Neural progenitor cell (in vitro differentiated cells): ENCODE measurements at regions not wholly inside any gene's neighbourhood (a gene's known extent, or its start where the extent isn't known, plus 50 kb on each side); places are given as distances from the start of the nearest gene placed in this dataset.

ENCODE experiments used
- EZH2phosphoT487 ChIP-seq: fragments of 200-600 bp; sonication (generic); IDR thresholded peaks from 2 replicates; pipeline ENCODE4 v1.6.1; 2017; ENCODE audit warnings: antibody characterized with exemption
- TF ChIP-seq, protein P1 (sequence below): fragments of 200-600 bp; sonication (generic); IDR thresholded peaks from 2 replicates; pipeline ENCODE4 v1.5.1; 2017; ENCODE audit warnings: antibody characterized with exemption, mild to moderate bottlenecking

- TF ChIP-seq, protein P1, sequence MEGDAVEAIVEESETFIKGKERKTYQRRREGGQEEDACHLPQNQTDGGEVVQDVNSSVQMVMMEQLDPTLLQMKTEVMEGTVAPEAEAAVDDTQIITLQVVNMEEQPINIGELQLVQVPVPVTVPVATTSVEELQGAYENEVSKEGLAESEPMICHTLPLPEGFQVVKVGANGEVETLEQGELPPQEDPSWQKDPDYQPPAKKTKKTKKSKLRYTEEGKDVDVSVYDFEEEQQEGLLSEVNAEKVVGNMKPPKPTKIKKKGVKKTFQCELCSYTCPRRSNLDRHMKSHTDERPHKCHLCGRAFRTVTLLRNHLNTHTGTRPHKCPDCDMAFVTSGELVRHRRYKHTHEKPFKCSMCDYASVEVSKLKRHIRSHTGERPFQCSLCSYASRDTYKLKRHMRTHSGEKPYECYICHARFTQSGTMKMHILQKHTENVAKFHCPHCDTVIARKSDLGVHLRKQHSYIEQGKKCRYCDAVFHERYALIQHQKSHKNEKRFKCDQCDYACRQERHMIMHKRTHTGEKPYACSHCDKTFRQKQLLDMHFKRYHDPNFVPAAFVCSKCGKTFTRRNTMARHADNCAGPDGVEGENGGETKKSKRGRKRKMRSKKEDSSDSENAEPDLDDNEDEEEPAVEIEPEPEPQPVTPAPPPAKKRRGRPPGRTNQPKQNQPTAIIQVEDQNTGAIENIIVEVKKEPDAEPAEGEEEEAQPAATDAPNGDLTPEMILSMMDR, result no peak
- no peak for TF ChIP-seq EZH2phosphoT487
Observed at GRCh38 chr4:27178061-27178460, 317.4 kb downstream of the STIM2 start.
